WTC11 (cell line): ENCODE measurements at regions not wholly inside any gene's neighbourhood (a gene's known extent, or its start where the extent isn't known, plus 50 kb on each side); places are given as distances from the start of the nearest gene placed in this dataset.

ENCODE experiments used
- ATAC-seq: fragments of 200-7000 bp; cut with Tn5 transposase; 2 replicates; pipeline ENCODE4 v1.10.0; 2021; ENCODE audit warnings: mild to moderate bottlenecking, moderate library complexity
- CTCF ChIA-PET: fragments of 300-600 bp; sonication (Branson Sonifier 250); formaldehyde crosslinking; loops from one replicate; lab custom pipeline; 2021; ENCODE audit warnings: antibody characterized with exemption; lab: Charles Lee
- POLR2A ChIA-PET: fragments of 350-600 bp; sonication (Branson Sonifier 250); formaldehyde crosslinking; loops from one replicate; lab custom pipeline; 2021; ENCODE audit warnings: antibody characterized with exemption; lab: Charles Lee
- DNase-seq: peaks from one replicate; pipeline ENCODE4 v3.0.0; 2021; ENCODE audit warnings: low spot score
- H3K27ac Mint-ChIP-seq: 2 replicates; pipeline ENCODE4 v1.8.0; 2021; ENCODE audit warnings: mixed read lengths
- H3K27me3 Mint-ChIP-seq: 2 replicates; pipeline ENCODE4 v1.8.0; 2021; ENCODE audit warnings: low read depth, mild to moderate bottlenecking, moderate library complexity, mixed read lengths
- H3K36me3 Mint-ChIP-seq: 2 replicates; pipeline ENCODE4 v1.8.0; 2021; ENCODE audit warnings: mixed read lengths
- H3K4me1 Mint-ChIP-seq: 2 replicates; pipeline ENCODE4 v1.8.0; 2022; ENCODE audit warnings: mixed read lengths
- H3K4me3 Mint-ChIP-seq: 2 replicates; pipeline ENCODE4 v1.8.0; 2021; ENCODE audit warnings: mild to moderate bottlenecking, moderate library complexity, mixed read lengths
- H3K9me3 Mint-ChIP-seq: 2 replicates; pipeline ENCODE4 v1.8.0; 2021; ENCODE audit warnings: mixed read lengths
- GTF2I ChIP-seq: fragments of 250-450 bp; sonication (Bioruptor Pico); conservative IDR thresholded peaks from 2 replicates; pipeline ENCODE4 v1.4.0; 2021; ENCODE audit warnings: mild to moderate bottlenecking
- NR1H2 ChIP-seq: sonication (generic); formaldehyde crosslinking; IDR thresholded peaks from 2 replicates; pipeline ENCODE4 v1.9.0; 2021; ENCODE audit warnings: mild to moderate bottlenecking, moderate library complexity, missing genetic modification reagents
- SMAD4 ChIP-seq: sonication (generic); formaldehyde crosslinking; IDR thresholded peaks from 2 replicates; pipeline ENCODE4 v1.8.0; 2022; ENCODE audit warnings: mild to moderate bottlenecking, missing genetic modification reagents
- SOX15 ChIP-seq: fragments of 250-450 bp; sonication (Bioruptor Pico); IDR thresholded peaks from 2 replicates; pipeline ENCODE4 v1.9.0; 2021; ENCODE audit warnings: mild to moderate bottlenecking
- ZNF219 ChIP-seq: sonication (generic); formaldehyde crosslinking; IDR thresholded peaks from 2 replicates; pipeline ENCODE4 v1.8.0; 2023; ENCODE audit warnings: missing genetic modification reagents, mild to moderate bottlenecking, borderline replicate concordance
- ZNF416 ChIP-seq: fragments of 250-450 bp; sonication (Bioruptor Pico); IDR thresholded peaks from 2 replicates; pipeline ENCODE4 v1.9.0; 2021; ENCODE audit warnings: mild to moderate bottlenecking, inconsistent platforms
- TF ChIP-seq, protein P1 (sequence below): sonication (generic); formaldehyde crosslinking; IDR thresholded peaks from 2 replicates; pipeline ENCODE4 v1.8.1; 2023; ENCODE audit warnings: mild to moderate bottlenecking, missing genetic modification reagents, moderate library complexity
- TF ChIP-seq, protein P2 (sequence below): sonication (generic); formaldehyde crosslinking; IDR thresholded peaks from 2 replicates; pipeline ENCODE4 v1.8.1; 2023; ENCODE audit warnings: mild to moderate bottlenecking, missing genetic modification reagents, borderline replicate concordance
- TF ChIP-seq, protein P3 (sequence below): fragments of 250-450 bp; sonication (Bioruptor Pico); IDR thresholded peaks from 2 replicates; pipeline ENCODE4 v1.9.0; 2021; ENCODE audit warnings: mild to moderate bottlenecking, borderline replicate concordance
- TF ChIP-seq, protein P4 (sequence below): sonication (generic); formaldehyde crosslinking; IDR thresholded peaks from 2 replicates; pipeline ENCODE4 v1.8.1; 2022; ENCODE audit warnings: low read depth, missing genetic modification reagents, borderline replicate concordance

DNA sequence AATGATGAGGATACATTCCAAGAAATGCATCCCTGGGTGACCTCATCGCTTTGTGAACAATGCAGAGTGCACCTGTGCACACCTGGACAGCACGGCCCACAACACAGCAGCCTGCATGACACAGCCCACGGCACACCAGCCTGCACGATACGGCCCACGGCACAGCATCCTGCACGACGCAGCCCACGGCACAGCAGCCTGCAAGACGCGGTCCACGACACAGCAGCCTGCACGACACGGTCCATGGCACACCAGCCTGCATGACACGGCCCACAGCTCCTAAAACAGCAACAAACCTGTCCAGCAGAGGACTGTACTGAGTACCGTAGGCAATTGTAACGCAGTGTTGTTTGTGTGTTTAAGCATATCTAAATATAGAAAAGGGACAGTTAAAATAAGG, 134.7 kb upstream of the PPP2R2D start:
- Mint-ChIP-seq H3K36me3 (peaks cover 6% of the 10 kb centered on the region), H3K27ac (no peak overlapping the region), H3K4me1 (peaks cover 49% of the 10 kb centered on the region), H3K27me3 (no peaks in the 10 kb centered on the region; the same call in 1 of the 2 replicates), H3K9me3 (peaks cover 9% of the 10 kb centered on the region), H3K4me3 (no peak overlapping the region)
- ATAC-seq (no peak), DNase-seq (no peak)
- POLR2A ChIA-PET = interaction anchor here (0.7 kb wide), 1 partner anchor 565 kb away, joined by 3 read pairs; no protein-coding TSS in a partner anchor
- CTCF ChIA-PET = interaction anchor here (0.6 to 1.4 kb wide), 2 partner anchors 95 to 1587 kb away, joined by 3 read pairs; no protein-coding TSS in a partner anchor
- TF ChIP-seq GTF2I (no peak), SOX15 (CRISPR knock-in tag) (no peak), ZNF416 (CRISPR knock-in tag) (no peak), ZNF219 (CRISPR knock-in tag) (no peak), SMAD4 (CRISPR knock-in tag) (no peak), NR1H2 (CRISPR knock-in tag) (no peak)
- TF ChIP-seq, protein P1, sequence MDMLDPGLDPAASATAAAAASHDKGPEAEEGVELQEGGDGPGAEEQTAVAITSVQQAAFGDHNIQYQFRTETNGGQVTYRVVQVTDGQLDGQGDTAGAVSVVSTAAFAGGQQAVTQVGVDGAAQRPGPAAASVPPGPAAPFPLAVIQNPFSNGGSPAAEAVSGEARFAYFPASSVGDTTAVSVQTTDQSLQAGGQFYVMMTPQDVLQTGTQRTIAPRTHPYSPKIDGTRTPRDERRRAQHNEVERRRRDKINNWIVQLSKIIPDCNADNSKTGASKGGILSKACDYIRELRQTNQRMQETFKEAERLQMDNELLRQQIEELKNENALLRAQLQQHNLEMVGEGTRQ (CRISPR knock-in tag) = no peak
- TF ChIP-seq, protein P2, sequence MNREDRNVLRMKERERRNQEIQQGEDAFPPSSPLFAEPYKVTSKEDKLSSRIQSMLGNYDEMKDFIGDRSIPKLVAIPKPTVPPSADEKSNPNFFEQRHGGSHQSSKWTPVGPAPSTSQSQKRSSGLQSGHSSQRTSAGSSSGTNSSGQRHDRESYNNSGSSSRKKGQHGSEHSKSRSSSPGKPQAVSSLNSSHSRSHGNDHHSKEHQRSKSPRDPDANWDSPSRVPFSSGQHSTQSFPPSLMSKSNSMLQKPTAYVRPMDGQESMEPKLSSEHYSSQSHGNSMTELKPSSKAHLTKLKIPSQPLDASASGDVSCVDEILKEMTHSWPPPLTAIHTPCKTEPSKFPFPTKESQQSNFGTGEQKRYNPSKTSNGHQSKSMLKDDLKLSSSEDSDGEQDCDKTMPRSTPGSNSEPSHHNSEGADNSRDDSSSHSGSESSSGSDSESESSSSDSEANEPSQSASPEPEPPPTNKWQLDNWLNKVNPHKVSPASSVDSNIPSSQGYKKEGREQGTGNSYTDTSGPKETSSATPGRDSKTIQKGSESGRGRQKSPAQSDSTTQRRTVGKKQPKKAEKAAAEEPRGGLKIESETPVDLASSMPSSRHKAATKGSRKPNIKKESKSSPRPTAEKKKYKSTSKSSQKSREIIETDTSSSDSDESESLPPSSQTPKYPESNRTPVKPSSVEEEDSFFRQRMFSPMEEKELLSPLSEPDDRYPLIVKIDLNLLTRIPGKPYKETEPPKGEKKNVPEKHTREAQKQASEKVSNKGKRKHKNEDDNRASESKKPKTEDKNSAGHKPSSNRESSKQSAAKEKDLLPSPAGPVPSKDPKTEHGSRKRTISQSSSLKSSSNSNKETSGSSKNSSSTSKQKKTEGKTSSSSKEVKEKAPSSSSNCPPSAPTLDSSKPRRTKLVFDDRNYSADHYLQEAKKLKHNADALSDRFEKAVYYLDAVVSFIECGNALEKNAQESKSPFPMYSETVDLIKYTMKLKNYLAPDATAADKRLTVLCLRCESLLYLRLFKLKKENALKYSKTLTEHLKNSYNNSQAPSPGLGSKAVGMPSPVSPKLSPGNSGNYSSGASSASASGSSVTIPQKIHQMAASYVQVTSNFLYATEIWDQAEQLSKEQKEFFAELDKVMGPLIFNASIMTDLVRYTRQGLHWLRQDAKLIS (CRISPR knock-in tag) = no peak
- TF ChIP-seq, protein P3, sequence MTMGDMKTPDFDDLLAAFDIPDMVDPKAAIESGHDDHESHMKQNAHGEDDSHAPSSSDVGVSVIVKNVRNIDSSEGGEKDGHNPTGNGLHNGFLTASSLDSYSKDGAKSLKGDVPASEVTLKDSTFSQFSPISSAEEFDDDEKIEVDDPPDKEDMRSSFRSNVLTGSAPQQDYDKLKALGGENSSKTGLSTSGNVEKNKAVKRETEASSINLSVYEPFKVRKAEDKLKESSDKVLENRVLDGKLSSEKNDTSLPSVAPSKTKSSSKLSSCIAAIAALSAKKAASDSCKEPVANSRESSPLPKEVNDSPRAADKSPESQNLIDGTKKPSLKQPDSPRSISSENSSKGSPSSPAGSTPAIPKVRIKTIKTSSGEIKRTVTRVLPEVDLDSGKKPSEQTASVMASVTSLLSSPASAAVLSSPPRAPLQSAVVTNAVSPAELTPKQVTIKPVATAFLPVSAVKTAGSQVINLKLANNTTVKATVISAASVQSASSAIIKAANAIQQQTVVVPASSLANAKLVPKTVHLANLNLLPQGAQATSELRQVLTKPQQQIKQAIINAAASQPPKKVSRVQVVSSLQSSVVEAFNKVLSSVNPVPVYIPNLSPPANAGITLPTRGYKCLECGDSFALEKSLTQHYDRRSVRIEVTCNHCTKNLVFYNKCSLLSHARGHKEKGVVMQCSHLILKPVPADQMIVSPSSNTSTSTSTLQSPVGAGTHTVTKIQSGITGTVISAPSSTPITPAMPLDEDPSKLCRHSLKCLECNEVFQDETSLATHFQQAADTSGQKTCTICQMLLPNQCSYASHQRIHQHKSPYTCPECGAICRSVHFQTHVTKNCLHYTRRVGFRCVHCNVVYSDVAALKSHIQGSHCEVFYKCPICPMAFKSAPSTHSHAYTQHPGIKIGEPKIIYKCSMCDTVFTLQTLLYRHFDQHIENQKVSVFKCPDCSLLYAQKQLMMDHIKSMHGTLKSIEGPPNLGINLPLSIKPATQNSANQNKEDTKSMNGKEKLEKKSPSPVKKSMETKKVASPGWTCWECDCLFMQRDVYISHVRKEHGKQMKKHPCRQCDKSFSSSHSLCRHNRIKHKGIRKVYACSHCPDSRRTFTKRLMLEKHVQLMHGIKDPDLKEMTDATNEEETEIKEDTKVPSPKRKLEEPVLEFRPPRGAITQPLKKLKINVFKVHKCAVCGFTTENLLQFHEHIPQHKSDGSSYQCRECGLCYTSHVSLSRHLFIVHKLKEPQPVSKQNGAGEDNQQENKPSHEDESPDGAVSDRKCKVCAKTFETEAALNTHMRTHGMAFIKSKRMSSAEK (CRISPR knock-in tag) = no peak
- TF ChIP-seq, all 79 proteins: peak for 0

DNA sequence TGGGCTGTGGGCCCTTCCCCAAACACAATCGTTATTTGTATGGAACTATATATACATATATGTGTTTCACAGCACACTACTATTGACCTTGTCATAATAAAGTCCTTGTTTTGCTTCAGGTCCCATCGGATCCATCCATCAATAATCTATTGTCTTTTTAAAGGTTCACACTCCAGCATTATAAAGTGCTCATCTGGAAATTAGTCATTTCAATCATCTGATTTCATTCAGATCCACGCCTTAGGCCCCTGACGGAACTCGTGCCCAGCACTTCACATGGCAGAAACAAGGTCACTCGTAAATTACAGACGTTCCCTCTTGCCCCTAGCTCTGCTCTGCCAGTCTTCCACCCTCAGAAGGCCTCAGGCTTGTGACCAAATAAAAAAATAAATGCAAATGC, 133.1 kb upstream of the PPP2R2D start:
- H3K27ac Mint-ChIP-seq = no peak overlapping the region
- no peak for DNase-seq
- ChIA-PET POLR2A (no interaction called here), CTCF (interaction anchor here (1.4 kb wide), 1 partner anchor 94 kb away, joined by 3 read pairs; no protein-coding TSS in a partner anchor)
- peaks cover 9% of the 10 kb centered on the region for H3K9me3 Mint-ChIP-seq
- no peak for ATAC-seq
- H3K27me3 Mint-ChIP-seq = no peaks in the 10 kb centered on the region; the same call in 1 of the 2 replicates
- TF ChIP-seq, protein P4, sequence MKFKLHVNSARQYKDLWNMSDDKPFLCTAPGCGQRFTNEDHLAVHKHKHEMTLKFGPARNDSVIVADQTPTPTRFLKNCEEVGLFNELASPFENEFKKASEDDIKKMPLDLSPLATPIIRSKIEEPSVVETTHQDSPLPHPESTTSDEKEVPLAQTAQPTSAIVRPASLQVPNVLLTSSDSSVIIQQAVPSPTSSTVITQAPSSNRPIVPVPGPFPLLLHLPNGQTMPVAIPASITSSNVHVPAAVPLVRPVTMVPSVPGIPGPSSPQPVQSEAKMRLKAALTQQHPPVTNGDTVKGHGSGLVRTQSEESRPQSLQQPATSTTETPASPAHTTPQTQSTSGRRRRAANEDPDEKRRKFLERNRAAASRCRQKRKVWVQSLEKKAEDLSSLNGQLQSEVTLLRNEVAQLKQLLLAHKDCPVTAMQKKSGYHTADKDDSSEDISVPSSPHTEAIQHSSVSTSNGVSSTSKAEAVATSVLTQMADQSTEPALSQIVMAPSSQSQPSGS (CRISPR knock-in tag) = no peak
- peaks cover 6% of the 10 kb centered on the region for H3K36me3 Mint-ChIP-seq
- H3K4me1 Mint-ChIP-seq = peaks cover 37% of the 10 kb centered on the region
- H3K4me3 Mint-ChIP-seq = no peak overlapping the region
